GM18507 (cell line): ENCODE measurements at regions not wholly inside any gene's neighbourhood (a gene's known extent, or its start where the extent isn't known, plus 50 kb on each side); places are given as distances from the start of the nearest gene placed in this dataset.
"Not testable (repeated sequence)": the region's sequence is repeated elsewhere in the genome, so short reads cannot be mapped to it uniquely, and the experiment has no call there.

Experiments
- DNase-seq: peaks from one replicate; pipeline ENCODE4 v3.0.0; 2011; ENCODE audit warnings: low read depth; ENCODE audit not compliant: insufficient read length; ENCODE audit errors: extremely low spot score
- FAIRE-seq: peaks from 2 replicates; lab custom pipeline; 2011; peaks lifted over from hg19 to GRCh38; lab: Jason Lieb, UNC

- DNase-seq, FAIRE-seq: not testable (repeated sequence)
These were observed 846.0 kb downstream of the CDH18 start for GRCh38 chr5:19141937-19142524.

- DNase-seq, FAIRE-seq: not testable (repeated sequence)
These were observed 845.1 kb downstream of the CDH18 start for GRCh38 chr5:19142713-19143414.

- DNase-seq (no peak), FAIRE-seq (no peak)
These were observed 844.1 kb downstream of the CDH18 start for GRCh38 chr5:19143935-19144334.

GRCh38 chr5:19169426-19169825 lies 818.6 kb downstream of the CDH18 start:
- FAIRE-seq: no peak

GRCh38 chr5:19172926-19173470 lies 815.0 kb downstream of the CDH18 start:
- no peak for FAIRE-seq
- DNase-seq: no peak

More at GRCh38 chr5:19169426-19169825, 818.6 kb downstream of the CDH18 start:
- no peak for DNase-seq

GRCh38 chr5:19175776-19176570 lies 812.0 kb downstream of the CDH18 start:
- DNase-seq: no peak
- no peak for FAIRE-seq

- DNase-seq (no peak), FAIRE-seq (no peak)
These were observed 808.4 kb downstream of the CDH18 start for GRCh38 chr5:19179571-19179970.

GRCh38 chr5:19189176-19189575 lies 798.8 kb downstream of the CDH18 start:
- FAIRE-seq: no peak

GRCh38 chr5:19193631-19194030 lies 794.4 kb downstream of the CDH18 start:
- no peak for FAIRE-seq
- DNase-seq: no peak

More at GRCh38 chr5:19189176-19189575, 798.8 kb downstream of the CDH18 start:
- no peak for DNase-seq

GRCh38 chr5:19196631-19197030 lies 791.4 kb downstream of the CDH18 start:
- DNase-seq (no peak), FAIRE-seq (no peak)

- FAIRE-seq (no peak), DNase-seq (no peak)
These were observed 787.7 kb downstream of the CDH18 start for GRCh38 chr5:19200251-19200650.

GRCh38 chr5:19208397-19208796 lies 779.6 kb downstream of the CDH18 start:
- FAIRE-seq: no peak
- DNase-seq: no peak

GRCh38 chr5:19210886-19211285 lies 777.1 kb downstream of the CDH18 start:
- DNase-seq: no peak
- FAIRE-seq: no peak

GRCh38 chr5:19229179-19229835 lies 758.7 kb downstream of the CDH18 start:
- DNase-seq (no peak), FAIRE-seq (no peak)

- DNase-seq: no peak
- FAIRE-seq: no peak
These were observed 754.4 kb downstream of the CDH18 start for GRCh38 chr5:19233573-19233972.

- FAIRE-seq: no peak
These were observed 752.9 kb downstream of the CDH18 start for GRCh38 chr5:19235101-19235584.

GRCh38 chr5:19240170-19240569 lies 747.8 kb downstream of the CDH18 start:
- FAIRE-seq (no peak), DNase-seq (no peak)

More at GRCh38 chr5:19235101-19235584, 752.9 kb downstream of the CDH18 start:
- DNase-seq: no peak

- FAIRE-seq: no peak
These were observed 746.3 kb downstream of the CDH18 start for GRCh38 chr5:19241690-19242089.

GRCh38 chr5:19246191-19246590 lies 741.8 kb downstream of the CDH18 start:
- DNase-seq, FAIRE-seq: not testable (repeated sequence)

More at GRCh38 chr5:19241690-19242089, 746.3 kb downstream of the CDH18 start:
- no peak for DNase-seq
